C4-2B (cell line): ENCODE measurements at regions not wholly inside any gene's neighbourhood (a gene's known extent, or its start where the extent isn't known, plus 50 kb on each side); places are given as distances from the start of the nearest gene placed in this dataset.

Experiments used
- ZFX ChIP-seq: fragments of 450-650 bp; IDR thresholded peaks from 2 replicates; pipeline ENCODE4 v1.6.1; 2017
- TF ChIP-seq, protein P1 (sequence below): fragments of 450-650 bp; conservative IDR thresholded peaks from 2 replicates; pipeline ENCODE4 v1.5.1; 2017; ENCODE audit warnings: mild to moderate bottlenecking

DNA sequence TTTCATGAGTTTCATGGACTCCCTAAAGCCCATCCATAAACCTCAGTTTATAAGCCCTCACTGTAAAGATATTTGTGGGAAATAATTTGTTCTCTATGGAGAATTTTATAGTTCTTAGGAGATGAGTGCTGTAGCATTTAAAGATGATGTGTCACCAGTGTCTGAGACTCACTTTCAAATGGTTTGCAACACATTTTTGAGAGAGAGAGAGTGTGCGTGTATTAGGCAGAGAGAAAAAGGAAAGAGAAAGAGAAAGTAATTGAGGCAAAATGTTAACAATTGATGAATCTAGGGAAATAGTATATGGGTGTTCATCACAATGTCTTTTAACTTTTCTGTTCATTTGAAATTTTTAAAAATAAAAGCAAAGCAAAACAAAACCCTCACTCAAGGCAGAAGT is 479.0 kb downstream of the ZSWIM6 start:
- TF ChIP-seq, protein P1, sequence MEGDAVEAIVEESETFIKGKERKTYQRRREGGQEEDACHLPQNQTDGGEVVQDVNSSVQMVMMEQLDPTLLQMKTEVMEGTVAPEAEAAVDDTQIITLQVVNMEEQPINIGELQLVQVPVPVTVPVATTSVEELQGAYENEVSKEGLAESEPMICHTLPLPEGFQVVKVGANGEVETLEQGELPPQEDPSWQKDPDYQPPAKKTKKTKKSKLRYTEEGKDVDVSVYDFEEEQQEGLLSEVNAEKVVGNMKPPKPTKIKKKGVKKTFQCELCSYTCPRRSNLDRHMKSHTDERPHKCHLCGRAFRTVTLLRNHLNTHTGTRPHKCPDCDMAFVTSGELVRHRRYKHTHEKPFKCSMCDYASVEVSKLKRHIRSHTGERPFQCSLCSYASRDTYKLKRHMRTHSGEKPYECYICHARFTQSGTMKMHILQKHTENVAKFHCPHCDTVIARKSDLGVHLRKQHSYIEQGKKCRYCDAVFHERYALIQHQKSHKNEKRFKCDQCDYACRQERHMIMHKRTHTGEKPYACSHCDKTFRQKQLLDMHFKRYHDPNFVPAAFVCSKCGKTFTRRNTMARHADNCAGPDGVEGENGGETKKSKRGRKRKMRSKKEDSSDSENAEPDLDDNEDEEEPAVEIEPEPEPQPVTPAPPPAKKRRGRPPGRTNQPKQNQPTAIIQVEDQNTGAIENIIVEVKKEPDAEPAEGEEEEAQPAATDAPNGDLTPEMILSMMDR, result no peak
- TF ChIP-seq ZFX, result no peak
